Omental fat pad (tissue), 3 donors: ENCODE measurements at regions not wholly inside any gene's neighbourhood (a gene's known extent, or its start where the extent isn't known, plus 50 kb on each side); places are given as distances from the start of the nearest gene placed in this dataset.

Experiments
- ATAC-seq: fragments of 150-250 bp; one replicate; pipeline ENCODE4 v1.9.1; 2016; ENCODE audit warnings: mild to moderate bottlenecking, moderate library complexity; ENCODE audit not compliant: low FRiP score
- DNase-seq: peaks from one replicate; pipeline ENCODE4 v3.0.0-alpha.2; 2019; ENCODE audit warnings: low spot score
- CTCF ChIP-seq, 3 donors: fragments of 450-650 bp; IDR thresholded peaks; one replicate each; pipeline ENCODE4 v1.5.1; 2016 to 2017; ENCODE audit warnings: antibody characterized with exemption in 3 of 3, mild to moderate bottlenecking in 3 of 3, moderate library complexity in 2 of 3

- DNase-seq (no peak), ATAC-seq (no peak)
- TF ChIP-seq CTCF (IDR thresholded peaks at IDR 0.05) = no peak
These were observed 164.7 kb upstream of the B3GAT1 start for GRCh38 chr11:134576721-134577171.

GRCh38 chr11:134576286-134576685 lies 164.2 kb upstream of the B3GAT1 start:
- TF ChIP-seq CTCF (IDR thresholded peaks at IDR 0.05) = no peak
- DNase-seq = no peak
- no peak for ATAC-seq

GRCh38 chr11:134575504-134576230 lies 163.6 kb upstream of the B3GAT1 start:
- ATAC-seq (no peak), DNase-seq (no peak)
- TF ChIP-seq CTCF (IDR thresholded peaks at IDR 0.05) = no peak

- DNase-seq (no peak), ATAC-seq (no peak)
- TF ChIP-seq CTCF (IDR thresholded peaks at IDR 0.05) = no peak
These were observed 162.9 kb upstream of the B3GAT1 start for GRCh38 chr11:134574947-134575346.

GRCh38 chr11:134574425-134574824 lies 162.4 kb upstream of the B3GAT1 start:
- DNase-seq = no peak
- no peak for ATAC-seq
- no peak for TF ChIP-seq CTCF (IDR thresholded peaks at IDR 0.05)

- DNase-seq = no peak
- TF ChIP-seq CTCF (IDR thresholded peaks at IDR 0.05) = no peak
- ATAC-seq = no peak
These were observed 161.8 kb upstream of the B3GAT1 start for GRCh38 chr11:134573857-134574256.
